HG02852 (cell line): ENCODE measurements at regions not wholly inside any gene's neighbourhood (a gene's known extent, or its start where the extent isn't known, plus 50 kb on each side); places are given as distances from the start of the nearest gene placed in this dataset.
A peak's percentile ranks its signal among the peaks of the same experiment; 100 is the strongest.
"Not testable (repeated sequence)": the region's sequence is repeated elsewhere in the genome, so short reads cannot be mapped to it uniquely, and the experiment has no call there.

ENCODE experiments used
- ATAC-seq: cut with Tn5 transposase; IDR thresholded peaks from one replicate; pipeline ENCODE4 v1.9.1; 2021; ENCODE audit warnings: mild to moderate bottlenecking, moderate library complexity; ENCODE audit not compliant: unreplicated experiment

DNA sequence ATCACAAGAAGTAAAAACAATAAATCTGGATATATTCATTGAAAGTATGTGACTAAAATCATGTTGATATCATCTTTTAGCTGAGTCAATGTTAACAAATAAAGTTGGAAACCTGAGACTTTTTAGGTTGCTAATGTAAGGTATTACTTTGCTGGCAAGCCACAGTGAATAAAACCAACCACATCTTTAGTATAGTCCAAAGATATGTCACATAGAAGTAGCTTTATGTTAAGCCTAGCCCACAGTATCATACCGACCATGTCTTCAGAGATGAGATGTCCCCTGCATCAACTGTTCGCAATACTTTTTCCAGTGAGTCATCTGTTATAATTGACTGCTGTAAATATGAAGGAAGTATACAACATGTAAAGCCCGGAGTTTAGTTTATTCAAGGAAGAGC is 107.6 kb upstream of the MCHR2 start:
- ATAC-seq = no peak

- ATAC-seq = no peak
These were observed 106.8 kb upstream of the MCHR2 start for GRCh38 chr6:100100776-100101175.

DNA sequence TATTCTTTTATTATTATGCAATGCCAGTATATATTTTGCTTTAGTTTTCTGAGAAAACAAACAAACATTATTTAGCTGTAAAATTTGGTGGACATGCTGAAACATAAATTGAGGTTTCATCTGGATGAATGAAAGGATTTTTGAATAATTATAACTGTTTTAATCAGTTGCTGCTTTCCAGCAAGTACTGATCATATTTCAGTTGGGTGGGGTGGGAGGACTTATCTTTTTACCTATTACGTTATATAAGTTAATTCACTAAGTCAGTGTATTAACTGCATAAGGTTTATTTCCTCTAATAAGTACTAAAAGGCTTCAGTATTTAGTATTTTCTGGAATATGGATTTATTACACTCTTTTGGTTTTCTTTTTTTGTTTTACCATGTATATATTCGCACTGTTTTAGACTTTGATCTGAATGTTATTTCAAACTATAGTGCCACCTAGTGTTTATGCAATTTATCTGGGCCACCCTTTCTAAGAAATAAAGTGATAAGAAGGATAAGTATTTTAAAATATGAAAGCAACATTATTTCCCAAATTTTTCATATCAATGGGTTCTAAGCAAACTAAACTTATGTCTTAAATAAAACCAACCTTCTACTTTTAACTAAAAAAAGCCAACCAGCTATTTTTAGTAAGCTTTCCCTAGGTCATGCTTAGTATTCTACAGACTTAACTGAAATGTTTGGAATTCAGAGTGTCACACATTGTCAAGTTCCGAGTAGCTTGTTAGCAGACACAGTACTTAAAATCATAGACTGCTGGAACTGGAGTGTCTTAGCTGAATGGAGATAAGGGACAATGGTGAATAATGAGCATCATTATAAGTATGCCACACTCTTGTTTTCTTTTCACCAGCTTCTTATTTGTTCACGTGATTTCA is 105.4 kb upstream of the MCHR2 start:
- peak; percentile 52 for ATAC-seq

DNA sequence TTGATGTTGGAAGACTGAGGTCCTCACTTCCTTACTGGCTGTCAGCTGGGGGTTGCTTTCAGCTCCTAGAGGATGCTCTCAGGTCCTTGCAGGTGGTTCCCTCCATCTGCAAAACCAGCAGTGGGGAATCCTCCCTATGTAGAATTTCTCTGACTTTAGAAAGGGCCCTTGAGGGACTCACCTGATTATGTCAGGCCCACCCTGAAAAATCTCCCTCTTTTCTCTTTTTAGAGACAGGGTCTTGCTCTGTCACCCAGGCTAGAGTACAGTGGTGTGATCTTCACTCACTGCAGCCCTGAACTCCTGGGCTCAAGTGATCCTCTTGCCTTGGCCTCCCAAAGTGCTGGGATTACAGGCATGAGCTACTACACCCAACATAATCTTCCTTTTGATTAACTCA is 102.9 kb upstream of the MCHR2 start:
- no peak for ATAC-seq

- ATAC-seq = no peak
These were observed 102.3 kb upstream of the MCHR2 start for GRCh38 chr6:100096341-100096740.

- ATAC-seq = no peak
These were observed 99.4 kb upstream of the MCHR2 start for GRCh38 chr6:100093405-100093804.

GRCh38 chr6:100088009-100088408 is 94.0 kb upstream of the MCHR2 start:
- no peak for ATAC-seq

DNA sequence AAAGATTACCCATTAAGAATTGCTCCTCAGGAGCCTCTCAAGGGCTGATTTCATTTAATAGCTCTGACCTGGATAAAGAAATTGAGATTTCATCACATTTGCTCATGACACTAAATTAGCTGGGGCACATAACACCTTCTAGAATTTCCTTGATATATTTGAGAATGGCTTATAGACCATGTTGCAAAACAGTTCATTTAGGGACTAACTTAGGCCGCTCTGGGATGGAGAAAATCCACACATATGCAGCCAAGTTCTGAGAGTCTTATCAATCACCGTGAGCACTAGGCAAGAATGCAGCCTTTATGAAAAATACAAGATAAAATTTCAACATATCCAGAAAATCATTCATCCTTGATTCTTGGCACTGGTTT is 91.0 kb upstream of the MCHR2 start:
- ATAC-seq = no peak

GRCh38 chr6:100084316-100084990 is 90.4 kb upstream of the MCHR2 start:
- no peak for ATAC-seq

DNA sequence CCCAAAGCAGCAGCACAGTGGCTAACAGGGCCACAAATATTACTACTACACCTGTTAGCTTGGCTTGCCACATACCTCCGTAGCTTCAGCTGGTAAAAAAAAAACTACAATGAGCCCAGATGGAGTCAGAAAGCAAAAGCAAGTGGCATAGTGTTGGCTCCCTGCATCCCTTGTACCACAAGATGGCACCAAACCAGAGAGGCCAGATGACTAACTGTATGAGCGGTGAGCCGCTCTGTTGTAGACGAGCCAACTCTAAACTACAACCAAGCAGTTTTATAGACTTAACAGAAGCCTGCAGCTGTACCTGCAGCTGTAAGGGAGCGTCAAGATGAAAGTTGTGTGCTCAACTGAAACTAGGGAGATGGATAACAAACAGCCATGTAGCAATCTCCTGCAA is 84.5 kb upstream of the MCHR2 start:
- peak; percentile 47 for ATAC-seq

DNA sequence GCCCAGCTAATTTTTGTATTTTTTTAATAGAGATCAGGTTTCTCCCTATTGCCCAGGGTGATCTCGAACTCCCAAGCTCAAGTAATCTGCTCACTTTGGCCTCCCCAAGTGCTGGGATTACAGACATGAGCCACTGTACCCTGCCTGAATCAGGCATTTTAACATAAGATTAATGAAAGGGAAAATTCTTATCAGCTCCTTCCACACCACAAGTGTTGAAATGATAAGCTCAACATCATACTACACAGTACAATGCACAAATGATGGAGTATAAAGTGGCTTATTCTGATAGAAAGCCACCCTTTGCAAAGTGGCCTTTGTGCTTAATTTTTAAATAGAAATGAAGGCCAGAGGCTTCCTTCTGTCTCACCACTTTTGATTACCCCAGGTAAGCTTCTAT is 71.3 kb upstream of the MCHR2 start:
- no peak for ATAC-seq

GRCh38 chr6:100062621-100063020 is 68.6 kb upstream of the MCHR2 start:
- no peak for ATAC-seq

GRCh38 chr6:100057941-100058340 is 63.9 kb upstream of the MCHR2 start:
- ATAC-seq = no peak

DNA sequence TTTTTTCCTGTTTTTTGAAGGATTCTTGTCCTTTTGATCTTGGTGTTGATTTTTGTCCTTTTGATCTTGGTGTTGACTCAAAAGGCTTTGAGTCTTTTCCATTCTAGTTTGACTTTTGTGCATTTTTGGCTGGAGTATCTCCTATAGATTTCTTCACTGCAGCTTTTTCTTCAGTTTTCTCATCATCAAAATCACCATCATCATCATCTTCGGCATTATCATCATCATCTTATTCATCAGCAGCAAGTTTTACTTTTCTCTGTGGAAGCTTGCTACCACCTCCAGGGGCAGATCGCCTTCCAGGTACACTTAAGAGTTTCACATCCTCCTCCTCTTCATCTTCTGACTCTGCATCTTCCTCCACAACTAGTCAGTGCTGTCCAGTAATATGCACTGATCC is 56.5 kb upstream of the MCHR2 start:
- ATAC-seq = no peak

GRCh38 chr6:100043961-100044360 is 49.9 kb upstream of the MCHR2 start:
- not testable (repeated sequence) for ATAC-seq
